Glomerular endothelial cell (primary cell): ENCODE measurements at regions not wholly inside any gene's neighbourhood (a gene's known extent, or its start where the extent isn't known, plus 50 kb on each side); places are given as distances from the start of the nearest gene placed in this dataset.

Experiments
- DNase-seq: peaks from one replicate; pipeline ENCODE4 v3.0.0-alpha.2; 2011; ENCODE audit warnings: low read depth, low spot score; ENCODE audit errors: extremely low read depth

DNA sequence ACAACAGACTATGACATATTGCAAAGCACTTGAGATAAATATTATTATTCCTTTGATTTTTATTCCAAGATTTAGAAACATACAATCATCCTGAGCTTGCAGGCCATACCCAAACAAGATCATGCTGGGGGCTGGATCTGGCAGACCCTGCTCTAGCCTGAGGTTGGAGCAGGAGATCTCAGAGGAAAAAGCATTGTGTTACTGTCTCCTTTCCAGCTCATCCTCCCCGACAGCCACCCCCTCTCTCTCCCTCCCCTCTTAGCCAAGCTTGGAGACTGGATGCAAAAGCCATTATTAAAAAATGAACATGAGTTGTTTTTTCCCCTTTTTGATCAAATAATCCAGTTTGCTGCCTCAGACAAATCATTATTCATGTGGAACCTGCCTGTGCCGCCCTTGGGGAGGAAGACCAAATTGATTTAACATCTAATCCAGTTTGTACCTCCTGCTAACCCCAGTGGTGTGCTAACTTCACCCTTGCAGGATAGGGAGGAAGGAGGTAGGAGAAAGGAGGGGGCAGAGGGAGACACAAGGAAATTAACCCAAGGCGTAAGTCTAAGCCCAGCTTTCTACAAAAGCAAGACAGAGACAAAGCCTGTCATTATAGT is 565.8 kb upstream of the TBX3 start:
- DNase-seq: no peak

DNA sequence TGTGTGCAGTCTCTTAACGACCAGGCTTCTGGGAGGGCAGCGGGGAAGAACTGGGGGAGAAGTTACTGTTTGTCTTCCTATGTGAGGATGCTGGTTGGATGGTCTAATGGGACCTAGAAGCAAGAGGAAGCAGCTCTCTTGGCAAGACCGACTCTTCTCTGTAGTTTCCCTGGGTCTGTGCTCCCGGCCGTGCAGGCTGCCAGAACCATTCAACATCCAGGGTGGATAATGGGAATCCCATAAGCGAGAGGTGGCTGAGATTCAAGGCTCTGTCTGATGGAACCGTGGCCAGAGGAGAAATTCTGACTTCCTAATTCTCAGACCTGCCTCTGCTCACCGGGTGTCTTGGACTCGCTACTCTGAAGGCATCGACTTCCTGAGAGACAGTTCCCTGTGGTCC is 561.0 kb upstream of the TBX3 start:
- no peak for DNase-seq

DNA sequence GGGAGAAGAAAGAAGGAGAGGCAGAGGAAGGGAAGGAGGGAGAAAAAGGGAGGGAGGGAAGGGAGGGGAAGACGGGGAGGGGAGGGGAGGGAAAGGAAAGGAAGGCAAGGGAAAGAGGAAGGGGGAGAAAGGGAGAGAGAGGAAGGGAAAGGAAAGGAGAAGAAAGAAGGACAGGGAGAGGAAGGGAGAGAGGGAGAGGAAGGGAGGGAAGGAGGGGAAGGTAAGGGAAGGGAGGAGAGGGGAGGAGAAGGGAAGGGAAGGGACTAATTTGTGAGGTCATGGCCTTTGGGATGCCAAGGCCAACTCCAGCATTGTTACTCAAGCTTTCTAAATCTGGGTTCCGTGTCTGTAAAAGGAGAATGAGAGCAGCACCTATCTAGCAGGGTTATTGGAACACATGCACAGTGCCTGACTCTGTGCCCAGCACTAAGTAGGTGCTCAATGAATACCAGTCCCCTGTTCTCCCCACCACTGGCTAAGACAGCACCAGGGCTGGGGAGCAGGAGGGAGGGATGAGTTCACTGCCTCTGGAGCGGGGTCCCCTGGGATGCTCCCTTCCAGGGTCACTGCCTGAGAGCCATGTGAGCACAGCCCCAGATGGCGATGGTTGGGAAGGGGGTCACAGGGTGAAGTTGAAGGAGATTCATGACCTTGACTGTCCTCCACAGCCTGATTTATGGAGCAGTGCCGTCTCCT is 560.1 kb upstream of the TBX3 start:
- DNase-seq: no peak

DNA sequence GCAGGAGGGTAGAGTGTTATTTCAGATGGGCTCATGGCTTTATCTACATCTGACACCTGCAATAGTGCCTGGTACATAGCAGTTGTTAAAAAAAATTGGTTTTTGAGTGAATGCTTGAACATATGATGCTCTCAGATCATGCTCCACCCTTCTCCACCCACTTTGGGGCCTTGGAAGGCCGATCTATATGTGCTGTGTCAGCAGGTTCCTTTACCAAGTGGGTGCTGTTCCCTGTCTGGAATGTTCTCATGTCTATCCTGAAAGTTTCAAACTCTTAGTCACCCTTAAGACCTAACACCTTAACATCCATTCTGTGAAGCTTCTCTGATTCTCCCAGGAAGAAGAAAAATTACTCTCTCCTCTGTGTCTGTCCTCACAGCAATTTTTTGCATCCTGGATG is 556.3 kb upstream of the TBX3 start:
- no peak for DNase-seq

DNA sequence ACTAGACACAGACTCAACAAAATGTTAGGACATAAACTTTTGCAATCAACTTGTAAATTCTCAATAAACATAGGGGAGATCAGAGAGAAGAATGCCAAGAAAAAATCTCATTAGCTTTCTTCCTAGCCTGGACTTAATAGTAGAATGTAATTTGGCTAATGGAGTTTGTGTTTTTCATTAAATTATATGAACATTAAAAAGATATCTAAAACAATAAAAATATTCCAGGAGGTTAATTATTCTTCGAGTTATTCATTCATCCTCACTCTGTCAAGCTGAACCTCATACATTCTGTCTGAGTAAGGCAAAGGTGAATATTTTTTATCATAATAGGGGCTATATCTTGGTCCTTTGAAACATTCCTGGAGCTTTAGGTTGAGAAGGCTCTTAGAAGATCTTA is 551.9 kb upstream of the TBX3 start:
- DNase-seq: no peak

DNA sequence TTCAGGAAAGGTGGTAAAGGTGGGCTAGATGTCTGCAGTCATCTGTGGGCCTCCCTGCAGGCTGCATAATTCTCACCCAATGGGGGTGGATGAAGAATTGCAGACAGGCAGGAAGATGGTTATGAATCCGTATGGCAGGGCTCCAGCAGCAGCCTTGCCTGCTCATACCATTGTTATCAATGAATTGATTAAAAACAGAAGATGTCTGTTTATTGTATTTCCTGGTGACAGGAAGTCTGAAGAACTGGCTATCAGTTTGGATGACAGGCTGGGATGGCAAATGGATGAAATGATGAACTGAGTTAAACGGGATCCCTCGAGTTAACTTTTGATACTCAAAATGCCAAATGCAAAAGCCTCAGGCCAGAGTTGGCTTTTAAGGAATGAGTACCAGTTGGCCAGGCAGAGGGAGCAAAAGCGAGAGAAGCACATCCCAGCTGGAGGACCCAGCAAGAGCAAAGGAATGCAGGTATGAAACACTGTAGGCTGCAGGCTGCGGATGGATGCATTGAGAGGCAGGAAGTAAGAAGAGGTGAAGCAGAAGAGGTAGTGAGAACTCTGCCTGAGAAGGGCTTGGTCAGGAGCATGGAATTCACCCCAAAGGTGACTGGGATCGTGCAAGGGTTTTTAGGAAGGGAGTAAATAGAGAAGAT is 550.0 kb upstream of the TBX3 start:
- DNase-seq: no peak

DNA sequence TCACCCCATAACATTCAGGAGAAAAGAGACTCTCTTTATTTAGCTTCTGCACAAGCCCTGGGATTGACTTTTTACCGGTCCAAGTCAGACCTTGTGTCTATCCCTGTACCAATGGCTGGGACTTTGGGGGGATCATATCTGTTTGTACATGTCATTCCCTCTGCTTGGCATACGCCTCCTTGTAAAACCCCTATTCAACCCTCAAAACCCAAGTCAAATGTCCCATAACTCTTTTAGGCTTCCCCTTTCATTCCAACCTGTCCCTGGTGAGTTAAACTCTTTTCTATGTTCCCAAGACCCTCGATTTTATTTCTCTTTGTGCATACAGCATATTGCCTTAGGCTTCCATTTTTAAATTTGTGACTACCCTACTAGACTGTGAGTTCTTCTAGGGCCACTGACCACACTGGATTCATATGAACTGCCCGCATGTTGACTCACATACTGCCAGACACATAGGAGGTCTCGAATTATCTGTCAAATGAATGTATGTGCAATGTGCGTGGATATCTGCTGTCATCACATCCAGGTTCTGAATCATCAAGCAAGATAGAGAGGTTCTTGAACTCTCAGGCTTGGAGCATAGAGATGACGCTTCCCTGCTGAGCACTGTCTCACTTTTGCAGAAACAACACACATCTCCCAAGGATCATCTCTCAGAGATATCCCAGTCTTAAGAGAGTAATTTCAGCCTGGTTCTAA is 548.6 kb upstream of the TBX3 start:
- no peak for DNase-seq

DNA sequence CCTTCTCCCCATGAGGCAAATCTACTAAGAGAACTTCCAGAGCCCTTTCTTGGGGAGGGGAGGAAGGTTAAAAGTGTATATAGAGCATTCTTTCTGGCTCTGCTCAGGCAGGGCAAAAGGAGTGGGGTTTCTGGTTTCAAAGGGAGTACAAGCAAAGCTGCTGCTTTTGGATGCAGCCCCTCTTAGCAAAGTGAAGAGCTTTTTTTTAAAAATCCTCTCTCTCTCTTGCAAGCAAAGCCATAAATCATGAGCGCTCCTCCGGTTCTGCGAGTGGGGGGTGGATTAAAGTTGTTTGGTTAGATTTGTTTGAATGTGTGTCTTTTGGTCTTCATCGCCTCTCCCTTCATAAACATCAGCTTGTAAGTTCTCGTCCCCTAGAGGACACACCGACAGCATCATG is 546.6 kb upstream of the TBX3 start:
- DNase-seq: no peak

DNA sequence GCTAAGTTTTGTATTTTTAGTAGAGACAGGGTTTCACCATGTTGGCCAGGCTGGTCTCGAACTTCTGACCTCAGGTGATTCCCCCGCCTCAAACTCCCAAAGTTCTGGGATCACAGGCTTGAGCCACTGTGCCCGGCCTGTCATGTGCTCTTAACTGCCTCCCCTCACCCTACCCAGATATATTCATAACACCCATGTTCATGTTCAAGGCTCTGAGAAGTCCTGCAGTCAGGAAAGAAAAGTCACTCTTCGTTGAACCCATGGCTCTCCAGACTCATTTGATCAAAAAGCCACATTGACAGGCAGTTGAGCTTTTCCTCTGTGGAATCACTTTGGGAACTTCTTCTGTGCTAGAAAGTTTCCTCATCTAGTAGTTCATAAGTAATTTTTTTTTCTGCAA is 545.5 kb upstream of the TBX3 start:
- DNase-seq: no peak

DNA sequence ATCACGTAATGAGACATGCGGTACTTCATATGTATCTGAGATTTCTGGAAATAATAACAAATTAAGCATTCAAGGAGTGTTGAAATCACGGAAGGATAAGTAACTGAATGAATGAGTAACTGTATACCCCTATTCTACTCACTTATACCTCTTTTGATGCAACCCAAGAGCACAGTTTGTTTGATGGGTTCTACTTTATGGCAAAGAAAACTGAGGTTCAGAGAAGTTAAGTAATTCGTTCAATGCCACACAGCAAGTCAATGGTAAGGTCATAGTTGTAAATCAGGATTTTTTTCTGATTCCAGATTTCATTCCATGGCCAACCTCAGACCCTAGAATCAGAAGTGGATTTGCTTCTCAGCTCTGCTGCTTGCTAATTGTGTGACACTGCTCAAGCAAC is 544.5 kb upstream of the TBX3 start:
- DNase-seq: no peak

DNA sequence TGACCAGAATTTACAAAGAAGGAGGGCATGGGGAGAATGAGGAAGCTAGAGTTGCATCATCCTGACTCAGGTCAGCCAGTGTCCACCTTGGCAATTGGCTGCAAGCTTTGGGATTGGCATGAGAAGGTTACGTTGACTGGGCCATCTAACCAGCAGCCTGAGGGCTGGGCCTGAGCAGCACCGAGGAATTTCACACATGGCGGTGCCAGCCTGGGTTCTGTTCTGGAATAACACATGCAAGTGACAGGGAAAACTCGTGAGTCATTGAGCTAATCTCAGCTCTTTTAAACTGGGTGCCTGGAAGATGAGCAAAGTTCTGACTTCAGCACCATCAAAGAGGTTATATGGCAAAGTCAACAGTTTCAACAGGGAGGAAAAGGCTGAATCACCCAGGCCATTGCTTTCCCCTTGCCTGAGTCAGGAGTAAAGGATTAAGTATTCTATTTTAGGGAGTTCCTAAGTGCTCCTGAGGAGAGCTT is 543.2 kb upstream of the TBX3 start:
- no peak for DNase-seq

DNA sequence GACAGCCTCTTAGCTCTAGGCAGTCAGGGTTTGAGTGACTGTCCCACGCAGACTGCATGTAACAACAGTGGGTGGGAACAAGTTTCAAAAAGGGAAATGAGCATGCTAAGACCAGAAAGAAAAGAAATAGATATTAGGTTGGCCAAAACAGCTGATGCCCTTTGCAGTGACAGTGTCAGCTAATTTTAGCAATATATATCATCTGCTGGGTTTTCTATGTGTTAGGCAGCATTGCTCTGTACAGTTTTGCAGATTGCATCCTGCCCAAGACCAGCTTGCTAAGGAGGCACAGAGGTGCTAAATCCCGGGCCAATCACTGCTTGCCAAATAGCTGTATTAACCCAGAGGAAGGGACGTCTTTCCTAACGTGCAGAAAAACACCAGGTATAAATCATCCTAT is 541.9 kb upstream of the TBX3 start:
- DNase-seq: no peak

DNA sequence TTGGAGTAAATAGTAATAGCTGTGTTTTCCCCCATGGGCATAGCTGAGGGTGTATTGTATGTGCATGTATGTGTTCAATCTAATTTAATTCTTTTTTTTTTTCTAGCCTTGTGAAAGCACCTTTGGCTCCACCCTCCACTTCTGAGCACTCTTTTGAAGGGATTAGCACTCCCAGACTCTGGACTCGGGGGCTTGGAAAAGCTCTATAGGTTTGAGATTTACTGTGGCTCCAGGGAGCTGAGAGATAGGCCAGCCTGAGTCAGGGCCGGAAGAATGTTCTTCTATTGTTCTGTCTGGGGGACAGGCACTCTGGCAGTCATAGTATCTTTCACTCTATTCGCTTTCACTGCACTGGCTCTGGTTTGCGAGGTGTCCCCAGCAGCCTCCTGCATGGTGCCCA is 540.0 kb upstream of the TBX3 start:
- no peak for DNase-seq

DNA sequence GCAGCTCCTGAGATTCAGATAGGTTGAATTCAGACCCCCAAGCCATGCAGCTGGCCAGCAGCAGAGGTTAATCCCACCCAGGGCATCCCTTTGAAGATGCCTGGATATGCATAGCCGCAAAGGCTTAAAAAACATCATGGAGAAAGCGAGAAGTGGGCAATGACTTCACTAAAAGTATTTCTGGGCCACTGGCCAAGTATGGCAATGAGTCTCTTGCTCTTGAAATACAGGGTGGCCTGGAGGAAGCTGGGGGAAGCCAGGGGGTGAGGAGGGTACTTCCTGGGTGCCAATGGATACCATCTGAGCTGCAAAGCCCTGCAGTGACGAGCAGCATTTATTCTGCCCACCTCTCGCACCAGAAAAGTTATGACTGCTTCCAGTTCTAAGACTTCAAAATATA is 539.3 kb upstream of the TBX3 start:
- DNase-seq: no peak

DNA sequence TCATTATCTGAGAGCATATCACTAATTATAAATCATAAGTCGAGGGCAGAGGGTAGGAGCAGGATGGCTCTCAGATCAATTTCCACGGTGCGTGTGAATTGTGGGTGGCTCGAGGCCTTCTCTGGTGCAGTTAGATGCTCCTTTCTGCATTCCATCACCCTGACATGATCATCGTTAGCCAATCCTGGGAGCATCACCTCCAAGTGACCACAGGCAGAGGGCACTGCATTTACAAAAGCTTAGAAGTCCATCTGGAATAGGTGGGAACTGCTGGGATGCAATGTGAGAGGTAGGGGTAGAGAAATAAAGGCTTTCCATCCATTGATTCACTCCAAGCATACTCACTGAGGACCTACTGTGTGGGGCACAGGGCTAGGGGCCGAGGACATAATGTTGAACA is 538.2 kb upstream of the TBX3 start:
- DNase-seq: no peak

DNA sequence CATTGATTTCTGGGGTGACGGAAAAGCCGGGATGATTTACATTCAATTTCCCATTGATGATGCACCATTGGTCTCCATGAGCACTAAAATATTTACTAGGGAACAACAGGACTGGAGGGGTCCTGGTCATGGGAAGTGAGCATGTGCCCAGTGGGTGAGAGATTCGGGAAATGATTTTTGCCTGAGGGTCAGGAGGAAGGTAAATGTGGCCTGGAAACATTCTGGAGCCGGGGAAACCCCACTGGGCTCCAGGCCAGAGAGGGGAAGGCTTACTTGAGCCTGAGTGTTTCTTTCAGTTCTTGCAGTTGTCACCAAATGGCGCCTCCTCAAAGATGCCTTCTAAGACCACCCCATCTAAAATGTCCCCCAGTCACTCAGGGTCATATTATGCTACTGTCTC is 532.3 kb upstream of the TBX3 start:
- no peak for DNase-seq

DNA sequence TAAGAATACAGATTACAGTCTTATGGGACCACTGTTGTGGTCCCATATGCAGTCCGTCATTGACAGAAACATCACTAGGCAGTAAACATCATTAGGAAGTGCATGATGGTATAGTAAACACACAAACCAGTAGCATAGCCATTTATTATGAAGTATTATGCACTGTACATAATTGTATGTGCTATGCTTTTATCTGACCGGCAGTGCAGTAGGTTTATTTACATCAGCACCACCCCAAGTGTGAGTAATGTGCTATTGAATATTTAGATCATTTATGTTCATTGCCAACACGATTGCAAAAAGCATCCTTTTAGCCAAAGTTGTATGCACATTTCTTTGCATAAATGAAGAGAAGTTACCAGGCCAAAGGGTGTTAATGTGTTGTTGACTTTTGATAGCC is 531.6 kb upstream of the TBX3 start:
- no peak for DNase-seq

DNA sequence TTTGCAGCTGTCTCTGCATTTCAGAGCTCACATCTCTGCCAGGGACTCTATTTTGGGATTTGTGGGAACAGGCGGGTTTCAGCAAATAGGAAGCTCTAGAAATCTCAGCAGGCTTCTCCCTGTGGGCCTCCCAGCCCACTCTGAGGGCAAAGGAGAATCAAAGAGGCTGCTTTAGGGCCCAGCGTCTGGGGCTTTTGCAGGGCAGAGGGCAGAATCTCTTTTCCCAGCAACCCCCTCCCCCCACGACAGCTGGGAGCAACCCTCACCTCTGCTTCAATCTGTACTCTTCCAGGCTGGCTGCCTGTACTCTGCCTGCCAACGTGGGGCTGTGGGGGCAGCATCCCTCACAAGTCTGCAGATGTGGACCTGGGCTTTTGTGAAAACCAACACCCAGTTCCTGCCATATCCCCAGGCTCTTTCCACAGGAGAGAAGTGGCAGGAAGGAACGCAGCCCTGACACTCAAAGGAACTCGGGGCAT is 529.6 kb upstream of the TBX3 start:
- no peak for DNase-seq

DNA sequence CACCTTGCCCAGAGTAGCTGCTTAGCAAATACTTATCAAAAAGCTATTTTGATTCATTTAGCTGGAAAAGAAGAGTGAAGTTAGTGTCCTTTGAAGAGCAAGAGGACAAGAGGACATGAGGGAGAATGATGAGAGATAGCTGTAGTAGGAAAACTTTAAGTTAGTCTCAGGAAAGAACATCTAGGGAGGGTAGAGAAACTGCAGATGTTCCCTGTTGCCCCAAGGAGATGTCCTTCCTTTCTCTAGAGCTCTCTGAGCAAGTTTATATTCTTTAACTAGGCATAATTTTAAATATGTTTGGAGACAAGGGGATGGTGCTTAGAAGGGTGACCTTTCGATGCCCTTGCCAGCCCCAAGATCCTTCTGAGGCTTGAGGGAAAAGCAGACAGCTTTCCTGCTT is 529.1 kb upstream of the TBX3 start:
- no peak for DNase-seq

DNA sequence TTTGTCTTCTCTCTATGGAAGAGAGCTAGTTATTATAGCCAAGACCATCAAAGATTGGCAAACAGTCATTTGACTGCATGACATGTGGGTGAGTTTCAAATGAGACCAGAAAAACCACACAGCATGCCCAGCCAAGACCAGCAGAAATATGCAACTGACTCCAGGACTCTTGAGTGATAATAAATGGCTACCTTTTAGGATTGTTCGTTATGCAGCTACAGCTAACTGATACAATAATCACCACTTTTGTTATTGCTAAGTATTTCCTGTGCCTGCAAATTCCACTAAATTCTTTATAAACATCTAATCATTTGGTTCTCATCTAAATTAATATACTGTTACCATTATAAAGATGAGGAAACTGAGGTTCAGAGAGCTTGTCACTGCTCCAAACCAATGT is 528.4 kb upstream of the TBX3 start:
- DNase-seq: no peak

DNA sequence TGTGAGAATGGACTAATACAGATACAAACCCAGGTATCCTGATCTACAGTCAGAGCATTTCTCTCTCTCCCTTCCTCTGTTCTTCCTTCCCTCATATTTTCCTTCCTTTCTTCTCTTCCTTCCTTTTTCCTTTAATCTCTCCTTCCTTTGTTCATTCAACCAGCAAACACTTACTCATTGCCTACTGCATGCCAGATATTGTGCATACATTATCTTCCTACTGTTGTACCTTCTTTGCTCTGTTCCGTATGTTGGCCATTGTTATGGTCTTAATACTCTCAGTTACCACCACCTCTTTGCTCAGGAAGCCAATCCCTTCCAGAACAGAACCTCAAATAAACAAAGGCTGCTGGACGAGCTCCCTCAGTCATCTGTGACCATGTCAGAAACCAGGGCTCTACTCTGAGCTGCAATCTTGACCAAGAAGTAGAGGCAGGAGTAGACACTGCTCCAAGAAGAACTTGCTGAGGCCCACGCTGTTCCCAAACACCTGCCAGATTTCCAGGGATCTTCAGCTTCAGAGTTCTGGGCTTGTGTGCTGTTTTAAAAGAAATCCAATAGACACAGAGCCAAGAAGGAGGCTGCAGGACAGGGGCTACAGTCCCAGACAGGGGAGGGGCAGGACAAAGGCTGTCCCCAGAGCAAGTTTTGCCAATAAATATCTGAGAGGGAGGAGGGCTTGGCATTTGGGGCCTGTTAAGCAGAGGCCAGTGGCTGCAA is 526.7 kb upstream of the TBX3 start:
- no peak for DNase-seq
